DMS53 treated with DMSO at 0.1 percent for 48 hours (cell line): ENCODE measurements at regions not wholly inside any gene's neighbourhood (a gene's known extent, or its start where the extent isn't known, plus 50 kb on each side); places are given as distances from the start of the nearest gene placed in this dataset.
"Not testable (repeated sequence)": the region's sequence is repeated elsewhere in the genome, so short reads cannot be mapped to it uniquely, and the experiment has no call there.

Source experiments
- DNase-seq: peaks from one replicate; lab custom pipeline; 2025; ENCODE audit not compliant: unreplicated experiment; lab: John Stamatoyannopoulos, UW

DNA sequence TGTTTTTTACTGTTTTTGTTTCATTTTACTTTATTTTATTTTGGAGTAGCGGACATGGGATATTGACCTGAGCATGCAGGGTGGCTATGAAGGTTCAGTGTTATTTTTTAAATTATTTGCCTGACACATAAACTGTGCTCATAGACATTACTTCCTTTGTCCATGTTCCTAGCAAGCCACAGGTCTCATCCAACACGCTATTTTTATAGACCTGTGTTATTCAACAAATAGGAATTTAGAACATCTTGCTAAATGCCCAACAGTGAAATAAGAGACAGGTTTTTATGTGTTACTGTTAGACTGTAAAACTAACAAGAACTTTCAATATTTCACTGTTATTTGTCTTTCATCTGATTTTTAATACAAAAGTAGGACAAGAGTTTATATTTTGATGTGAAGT is 756.4 kb downstream of the KCNT2 start:
- no peak for DNase-seq

DNA sequence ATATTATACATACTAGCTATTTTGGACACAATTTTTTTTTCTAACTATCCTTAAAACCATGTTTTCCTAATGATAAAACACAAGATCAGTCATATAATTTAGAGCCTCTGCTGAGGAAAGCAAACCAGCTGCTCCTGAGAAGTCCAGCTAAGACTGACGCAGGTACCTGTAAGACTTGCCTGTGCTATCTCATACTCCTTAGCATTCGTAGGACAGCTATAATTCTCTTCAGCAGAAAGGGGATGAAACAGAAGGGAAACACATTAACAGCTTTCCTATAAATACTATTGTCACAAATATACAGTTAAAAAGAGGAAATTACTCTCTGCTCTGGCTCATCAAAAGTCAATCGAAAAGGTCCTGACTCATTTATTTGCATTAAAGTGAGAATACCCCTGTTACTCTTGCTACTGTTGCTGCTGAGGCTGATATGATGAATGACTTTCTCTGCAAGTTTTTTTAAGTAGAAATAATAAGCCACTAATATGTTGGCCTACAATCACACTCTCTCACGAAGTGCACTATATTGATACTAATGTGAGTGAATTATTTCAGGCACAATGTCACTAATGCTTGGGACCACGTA is 757.1 kb downstream of the KCNT2 start:
- no peak for DNase-seq

DNA sequence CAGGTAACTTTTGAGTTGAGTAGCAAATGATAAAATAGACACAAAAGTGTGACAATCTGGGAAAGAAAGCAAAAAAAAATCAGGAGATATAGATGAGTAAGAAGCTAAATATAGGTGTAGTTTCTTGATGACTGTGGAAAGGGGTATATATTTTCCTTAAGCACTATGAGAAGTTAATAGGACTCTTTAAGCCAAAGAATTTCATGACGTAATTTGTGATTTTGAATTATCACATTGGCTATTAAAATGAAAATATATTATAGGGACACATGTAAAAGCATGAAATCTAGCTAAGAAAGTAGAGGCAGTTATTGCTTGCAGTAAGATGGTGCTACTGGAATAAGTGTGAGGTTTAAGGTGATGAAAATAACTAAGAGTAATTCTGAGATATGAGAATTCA is 759.1 kb downstream of the KCNT2 start:
- DNase-seq: no peak

DNA sequence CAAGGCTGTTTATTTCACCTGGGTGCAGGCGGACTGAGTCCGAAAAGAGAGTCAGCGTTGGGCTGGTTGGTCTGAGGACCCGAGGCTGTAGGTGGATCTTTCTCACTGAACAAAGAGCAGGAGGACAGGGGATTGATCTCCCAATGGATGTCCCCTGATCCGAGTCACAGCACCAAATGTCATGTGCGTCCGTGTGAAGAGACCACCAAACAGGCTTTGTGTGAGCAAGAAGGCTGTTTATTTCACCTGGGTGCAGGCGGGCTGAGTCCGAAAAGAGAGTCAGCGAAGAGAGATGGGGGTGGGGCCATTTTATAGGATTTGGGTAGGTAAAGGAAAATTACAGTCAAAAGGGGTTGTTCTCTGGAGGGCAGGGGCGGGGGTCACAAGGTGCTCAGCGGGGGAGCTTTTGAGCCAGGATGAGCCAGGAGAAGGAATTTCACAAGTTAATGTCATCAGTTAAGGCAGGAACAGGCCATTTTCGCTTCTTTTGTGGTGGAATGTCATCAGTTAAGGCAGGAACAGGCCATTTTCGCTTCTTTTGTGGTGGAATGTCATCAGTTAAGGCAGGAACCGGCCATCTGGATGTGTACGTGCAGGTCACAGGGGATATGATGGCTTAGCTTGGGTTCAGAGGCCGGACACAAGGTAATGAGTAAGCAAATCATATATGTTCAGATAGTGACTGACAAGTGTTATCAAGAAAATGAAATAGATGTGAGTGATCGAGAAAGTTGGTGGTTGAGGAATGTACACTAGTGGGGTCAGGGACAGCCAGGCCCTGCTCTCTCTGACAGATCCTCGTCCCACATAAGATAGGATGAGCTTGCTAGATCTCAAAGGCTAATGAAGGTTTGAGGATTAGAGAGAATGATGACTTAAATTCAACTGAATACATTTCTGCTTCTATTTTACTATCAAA is 760.0 kb downstream of the KCNT2 start:
- not testable (repeated sequence) for DNase-seq

DNA sequence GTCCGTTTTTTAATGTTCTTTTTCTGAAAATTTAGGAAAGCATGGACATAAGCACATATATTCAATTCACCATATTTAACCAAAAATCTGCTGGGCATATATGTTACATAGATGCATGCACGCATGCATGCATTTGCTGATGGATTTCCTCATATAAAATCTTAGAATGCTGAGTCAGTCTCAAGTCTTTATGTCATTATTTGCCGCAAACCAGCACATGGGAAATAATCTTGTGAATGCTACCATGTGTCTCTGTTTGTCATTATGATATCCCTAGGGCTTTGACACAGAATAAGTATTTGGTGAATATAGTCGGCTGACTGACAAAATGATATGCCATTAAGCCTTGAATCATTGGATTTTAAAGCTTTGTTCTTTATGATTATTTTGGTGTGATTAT is 776.5 kb downstream of the KCNT2 start:
- DNase-seq: no peak

DNA sequence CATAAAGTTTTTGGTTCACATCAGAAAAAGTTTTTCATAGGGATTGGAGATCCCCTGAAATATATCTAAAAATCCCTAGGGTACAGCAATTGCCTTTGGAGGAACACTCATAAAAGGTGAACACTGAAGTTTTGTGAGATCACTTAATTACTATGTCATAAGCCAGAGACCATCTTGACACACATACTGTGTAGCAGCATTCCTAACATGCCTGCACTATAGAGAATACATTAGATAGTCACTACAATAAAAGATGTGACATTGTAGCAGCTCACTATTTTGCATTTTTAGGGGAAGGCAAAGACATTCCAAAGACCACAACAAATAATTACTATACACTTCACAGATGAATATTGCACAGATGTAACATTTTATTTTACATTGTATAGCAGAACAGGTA is 779.9 kb downstream of the KCNT2 start:
- no peak for DNase-seq

DNA sequence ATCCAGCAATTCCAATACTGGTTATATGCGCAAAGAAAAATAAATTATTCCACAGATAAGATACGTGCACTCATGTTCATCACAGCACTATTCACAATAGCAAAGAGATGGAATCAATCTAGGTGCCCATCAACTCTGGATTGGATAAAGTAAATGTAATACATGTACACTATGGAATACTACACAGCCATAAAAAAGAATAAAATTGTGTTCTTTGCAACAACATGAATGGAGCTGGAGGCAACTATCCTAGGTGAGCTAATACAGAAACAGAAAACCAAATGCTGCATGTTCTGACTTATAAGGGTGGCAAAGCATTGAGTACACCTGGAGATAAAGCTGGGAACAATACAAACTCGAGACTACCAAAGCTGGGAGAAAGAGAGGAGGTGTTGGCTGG is 787.3 kb downstream of the KCNT2 start:
- DNase-seq: no peak

DNA sequence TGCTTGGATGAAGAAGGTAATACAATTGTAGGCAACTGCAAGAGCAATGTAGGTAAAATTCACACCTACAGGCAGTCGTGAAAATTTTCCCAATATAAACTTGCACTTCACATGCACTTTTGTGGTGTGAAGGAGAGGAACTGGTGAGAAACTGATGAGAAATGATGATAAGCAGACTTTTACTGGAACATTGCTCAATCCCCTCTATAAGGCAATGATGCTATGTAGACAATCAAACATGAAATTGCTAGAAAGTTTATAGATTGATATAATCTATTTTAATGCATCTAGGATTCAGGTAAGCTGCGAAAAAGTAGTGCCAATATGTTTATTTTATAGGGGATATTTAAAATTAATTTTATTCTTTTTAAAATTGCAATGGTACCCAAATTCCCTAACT is 802.2 kb downstream of the KCNT2 start:
- no peak for DNase-seq

DNA sequence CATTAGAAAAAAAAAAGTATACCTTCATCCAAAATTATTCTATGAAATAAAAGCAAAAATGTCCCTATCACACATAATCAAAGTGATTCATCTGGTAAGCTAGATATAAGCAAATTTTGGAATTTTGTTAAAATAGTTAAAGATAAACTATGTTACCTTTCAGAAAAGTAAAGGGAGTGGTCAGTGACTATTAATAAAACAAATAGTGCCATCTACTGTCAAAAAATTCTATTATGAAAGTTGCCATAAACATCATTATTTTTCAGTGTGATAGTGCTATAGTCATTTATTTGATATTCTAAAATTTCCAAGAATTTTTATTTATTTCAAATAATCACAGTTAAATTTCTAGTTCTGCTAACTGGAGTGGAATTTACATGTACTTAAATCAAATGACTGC is 803.7 kb downstream of the KCNT2 start:
- no peak for DNase-seq

DNA sequence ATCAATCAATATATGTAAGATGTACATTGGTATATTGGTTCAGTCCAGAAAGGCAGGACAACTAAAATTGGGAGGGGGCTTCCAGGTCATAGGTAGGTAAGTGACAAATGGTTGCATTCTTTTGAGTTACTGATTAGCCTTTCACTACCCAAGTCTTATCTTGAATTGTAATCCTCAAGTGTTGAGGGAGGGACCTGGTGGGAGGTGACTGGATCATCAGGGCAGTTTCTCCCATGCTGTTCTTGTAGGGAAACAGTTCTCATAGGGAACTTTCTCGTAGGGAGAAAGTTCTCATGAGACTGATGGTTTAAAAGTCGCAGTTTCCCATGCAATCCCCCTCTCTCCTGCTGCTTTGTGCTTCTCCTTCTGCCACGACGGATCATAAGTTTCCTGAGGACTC is 809.2 kb downstream of the KCNT2 start:
- DNase-seq: no peak

DNA sequence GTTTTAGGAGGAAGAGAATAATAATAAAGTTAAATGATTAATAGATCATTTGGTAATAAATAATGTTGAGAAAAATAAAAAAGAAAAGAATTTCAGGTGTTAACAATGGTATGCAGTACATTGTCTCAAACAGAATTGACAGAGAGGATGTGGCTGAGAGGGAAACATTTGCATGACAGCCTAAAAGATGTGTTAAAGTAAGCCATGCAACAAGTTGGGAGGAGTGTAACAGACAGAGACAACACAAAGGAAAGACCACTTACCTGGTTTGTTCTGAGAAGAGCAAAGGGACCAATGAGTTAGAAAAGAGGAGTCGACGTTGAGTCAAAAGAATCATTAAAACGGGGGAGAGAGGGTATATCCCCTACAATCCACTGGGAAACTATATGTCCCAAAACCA is 814.0 kb downstream of the KCNT2 start:
- no peak for DNase-seq

DNA sequence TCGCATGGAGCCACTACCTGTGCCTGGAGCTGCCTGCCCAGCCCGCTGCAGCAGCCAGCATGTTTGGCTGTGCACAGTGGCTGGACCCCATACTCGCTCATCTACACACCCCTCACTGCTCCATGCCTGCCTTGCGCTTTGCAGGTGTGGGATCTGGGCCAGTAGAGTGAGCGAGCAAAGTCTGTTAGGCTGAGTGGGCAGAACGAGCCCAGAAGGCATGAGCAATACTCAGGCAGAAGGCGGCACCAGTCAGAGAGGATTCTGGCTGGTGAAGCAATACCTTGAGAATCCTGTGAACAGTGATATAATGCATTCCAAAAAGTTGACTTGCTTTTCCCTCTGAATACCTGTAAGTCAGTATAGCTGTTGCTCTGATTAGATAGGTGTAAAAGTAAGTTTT is 816.4 kb downstream of the KCNT2 start:
- no peak for DNase-seq

DNA sequence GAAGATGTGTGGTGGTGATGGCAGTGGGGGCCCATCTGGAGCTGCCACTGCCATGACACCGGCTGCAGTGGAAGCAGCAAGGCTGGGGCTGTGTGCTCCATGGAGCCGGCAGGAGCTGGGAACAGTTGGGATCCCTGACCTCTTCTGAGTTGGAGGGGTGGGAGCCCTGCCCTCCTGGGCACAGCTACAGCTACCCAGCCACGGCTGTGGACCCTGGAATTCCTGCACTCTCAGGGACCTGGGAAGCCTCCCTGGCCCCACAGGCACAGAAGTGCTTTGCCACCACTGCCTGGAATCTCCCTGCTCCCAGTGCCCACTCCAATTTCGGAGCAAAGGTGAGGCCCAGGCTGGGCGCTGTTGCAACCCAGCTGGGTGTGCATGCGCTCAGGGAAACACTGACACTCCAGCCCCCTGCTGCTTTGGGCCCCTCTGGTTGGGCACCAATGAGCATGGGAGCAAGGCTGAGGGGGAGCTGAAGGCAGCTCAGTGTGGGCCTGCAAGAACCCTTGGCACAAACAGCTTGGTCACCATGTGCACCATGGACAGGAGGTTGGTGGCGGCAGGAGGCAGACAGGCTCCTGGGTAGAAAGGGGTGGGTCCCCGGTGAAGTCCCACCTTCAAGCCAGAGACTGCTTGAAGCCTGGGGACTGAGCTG is 817.6 kb downstream of the KCNT2 start:
- no peak for DNase-seq

DNA sequence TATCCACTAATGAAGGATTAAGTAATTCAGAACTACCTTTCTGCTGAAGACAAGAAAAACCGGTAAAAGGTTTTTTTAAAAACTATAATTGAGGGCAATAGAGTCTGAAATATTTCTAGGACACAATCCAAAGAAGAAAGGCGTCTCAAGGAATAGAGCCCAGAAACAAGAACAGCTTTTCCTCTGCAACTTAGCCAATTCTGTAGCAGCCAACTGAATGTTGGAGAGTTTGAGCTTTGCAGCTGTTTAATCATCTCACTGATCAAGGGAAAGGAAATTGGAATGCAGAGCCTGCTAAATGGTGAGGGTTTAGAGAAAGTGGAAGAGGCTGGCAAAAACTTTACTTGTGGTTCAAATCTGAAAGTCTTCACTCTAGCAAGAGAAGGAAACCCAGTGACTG is 818.9 kb downstream of the KCNT2 start:
- DNase-seq: no peak

DNA sequence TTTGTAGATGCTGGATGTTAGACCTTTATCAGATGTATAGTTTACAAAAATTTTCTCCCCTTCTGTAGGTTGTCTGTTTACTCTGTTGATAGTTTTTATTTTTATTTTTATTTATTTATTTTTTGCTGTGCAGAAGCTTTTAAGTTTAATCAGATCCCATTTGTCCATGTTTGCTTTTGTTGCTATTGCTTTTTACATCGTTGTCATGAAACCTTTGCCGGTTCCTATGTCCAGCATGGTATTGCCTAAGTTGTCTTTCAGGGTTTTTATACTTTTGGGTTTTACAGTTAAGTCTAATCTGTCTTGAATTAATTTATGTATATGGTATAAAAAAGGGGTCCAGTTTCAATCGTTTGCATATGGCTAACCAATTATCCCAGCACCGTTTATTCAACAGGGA is 819.5 kb downstream of the KCNT2 start:
- no peak for DNase-seq

DNA sequence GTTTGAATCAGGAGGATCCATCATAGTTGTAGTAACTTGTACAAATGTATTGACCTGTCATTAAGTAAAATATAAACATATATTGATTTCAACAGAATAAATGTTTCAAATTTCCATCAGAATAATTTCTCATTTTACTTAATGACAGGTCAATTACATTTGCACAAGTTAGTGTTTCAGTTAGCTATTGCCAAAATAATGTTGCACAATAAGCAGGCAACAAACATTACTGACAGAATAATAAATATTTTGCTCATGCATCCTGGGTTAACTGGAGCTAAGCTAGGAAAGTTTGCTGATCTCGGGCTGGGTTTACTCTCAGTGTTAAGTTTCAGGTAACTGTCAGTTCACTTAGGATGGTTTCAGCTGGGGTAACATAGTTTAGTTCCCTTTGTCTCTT is 822.4 kb downstream of the KCNT2 start:
- DNase-seq: no peak

DNA sequence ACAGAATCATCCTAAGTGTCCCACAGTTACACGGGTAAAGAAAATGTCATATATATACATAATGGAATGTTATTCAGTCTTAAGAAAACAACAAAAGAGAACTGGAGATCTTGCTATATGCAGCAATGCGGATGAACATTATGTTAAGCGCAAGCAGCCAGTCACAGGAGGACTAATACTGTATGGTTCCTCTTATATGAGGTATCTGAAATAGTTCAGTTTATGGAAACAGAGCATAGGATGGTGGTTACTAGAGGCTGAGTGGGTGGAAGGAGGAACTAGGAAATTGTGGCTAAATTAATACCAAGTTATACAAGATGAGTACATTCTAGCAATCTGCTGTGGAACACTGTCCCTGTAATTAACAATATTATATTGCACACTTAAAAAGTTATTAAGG is 834.3 kb downstream of the KCNT2 start:
- no peak for DNase-seq

DNA sequence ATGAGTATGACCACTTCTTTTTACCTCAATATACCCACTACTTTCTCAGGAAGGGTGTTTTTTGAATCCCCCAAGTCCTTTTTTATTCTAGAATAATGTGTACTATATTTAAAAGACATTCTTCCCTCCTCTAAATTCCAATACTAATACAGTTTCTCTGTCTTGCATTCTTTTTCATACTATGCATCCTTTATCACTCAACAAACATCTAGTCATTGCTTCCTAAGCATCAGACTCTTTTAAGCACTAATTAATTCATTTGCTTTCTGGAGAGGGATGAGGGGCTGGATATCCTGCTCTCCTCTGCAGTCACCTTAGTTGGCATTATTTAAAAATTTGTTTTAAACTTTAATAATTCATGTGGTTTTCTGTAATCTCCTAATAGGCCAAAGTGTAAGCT is 838.8 kb downstream of the KCNT2 start:
- no peak for DNase-seq

DNA sequence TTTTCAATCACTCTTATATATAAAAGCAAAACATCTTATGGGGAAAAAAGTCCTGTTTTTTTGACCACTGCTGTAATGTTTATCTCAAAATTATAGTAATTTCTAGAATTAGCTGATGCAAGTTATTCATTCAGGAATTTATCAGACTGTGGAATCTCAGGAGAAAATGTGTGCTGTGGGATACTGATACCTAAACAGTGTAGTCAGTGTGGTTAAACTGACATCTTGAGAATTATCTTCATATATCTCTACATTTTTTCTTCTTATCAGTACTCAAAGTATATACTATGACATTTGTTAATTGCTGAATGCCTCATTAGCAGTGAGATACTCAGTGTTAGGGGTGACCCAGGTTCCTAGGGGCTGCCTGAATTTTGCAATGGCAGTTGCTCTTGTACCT is 839.3 kb downstream of the KCNT2 start:
- DNase-seq: no peak

DNA sequence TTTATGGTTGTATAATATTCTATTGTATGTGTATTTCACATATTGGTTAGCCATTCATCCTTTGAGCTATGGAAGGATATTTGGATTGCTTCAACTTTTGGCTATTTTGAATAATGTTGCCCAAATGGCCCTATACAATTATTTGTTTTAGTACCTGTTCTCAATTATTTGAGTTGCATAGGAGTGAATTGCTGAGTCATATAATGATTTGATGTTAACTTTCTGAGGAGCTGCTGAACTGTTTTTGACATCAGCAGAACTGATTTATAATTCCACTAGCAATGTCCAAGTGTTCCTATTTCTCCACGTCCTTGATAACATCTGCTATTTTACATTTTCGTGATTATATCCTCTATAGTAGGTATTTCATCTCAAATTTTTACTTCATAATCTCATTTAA is 839.9 kb downstream of the KCNT2 start:
- no peak for DNase-seq

DNA sequence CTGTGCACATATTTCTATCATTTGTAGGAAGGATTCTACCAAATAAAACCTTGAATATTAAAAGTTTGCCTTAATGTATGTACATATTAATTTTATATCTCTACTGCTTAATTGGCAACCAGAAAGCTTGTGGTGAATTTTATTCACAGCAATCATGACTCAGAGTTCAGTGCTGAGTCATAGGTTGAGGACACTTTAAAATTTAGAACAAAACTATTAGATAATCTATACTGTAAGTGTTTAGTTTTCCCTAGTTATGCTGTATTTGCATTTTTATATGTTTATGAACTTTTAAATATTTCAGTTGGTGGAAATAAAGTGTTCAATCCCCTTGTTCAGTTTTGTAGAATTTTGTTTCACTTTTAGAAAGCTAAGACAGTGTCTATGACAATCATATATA is 841.5 kb downstream of the KCNT2 start:
- no peak for DNase-seq

DNA sequence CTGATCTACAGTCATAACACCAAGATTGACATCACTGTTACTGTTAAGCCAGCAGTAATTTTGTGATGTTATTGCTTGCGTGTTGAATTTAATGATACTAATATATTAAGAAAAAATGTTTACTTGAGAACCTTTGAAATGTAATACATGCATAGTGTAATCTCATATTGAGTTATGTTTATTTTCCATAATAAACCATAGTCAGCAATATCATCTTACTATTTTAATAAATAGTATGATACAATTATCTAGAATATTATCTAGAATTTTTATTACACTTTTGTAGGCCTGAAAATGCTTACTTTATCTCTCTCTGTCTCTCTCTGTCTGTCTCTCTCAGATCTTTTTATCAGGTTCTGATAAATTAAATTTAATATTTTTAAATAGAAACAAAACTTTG is 843.1 kb downstream of the KCNT2 start:
- no peak for DNase-seq
